ENCODE measurements at regions not wholly inside any gene's neighbourhood (a gene's known extent, or its start where the extent isn't known, plus 50 kb on each side); places are given as distances from the start of the nearest gene placed in this dataset.

DNA sequence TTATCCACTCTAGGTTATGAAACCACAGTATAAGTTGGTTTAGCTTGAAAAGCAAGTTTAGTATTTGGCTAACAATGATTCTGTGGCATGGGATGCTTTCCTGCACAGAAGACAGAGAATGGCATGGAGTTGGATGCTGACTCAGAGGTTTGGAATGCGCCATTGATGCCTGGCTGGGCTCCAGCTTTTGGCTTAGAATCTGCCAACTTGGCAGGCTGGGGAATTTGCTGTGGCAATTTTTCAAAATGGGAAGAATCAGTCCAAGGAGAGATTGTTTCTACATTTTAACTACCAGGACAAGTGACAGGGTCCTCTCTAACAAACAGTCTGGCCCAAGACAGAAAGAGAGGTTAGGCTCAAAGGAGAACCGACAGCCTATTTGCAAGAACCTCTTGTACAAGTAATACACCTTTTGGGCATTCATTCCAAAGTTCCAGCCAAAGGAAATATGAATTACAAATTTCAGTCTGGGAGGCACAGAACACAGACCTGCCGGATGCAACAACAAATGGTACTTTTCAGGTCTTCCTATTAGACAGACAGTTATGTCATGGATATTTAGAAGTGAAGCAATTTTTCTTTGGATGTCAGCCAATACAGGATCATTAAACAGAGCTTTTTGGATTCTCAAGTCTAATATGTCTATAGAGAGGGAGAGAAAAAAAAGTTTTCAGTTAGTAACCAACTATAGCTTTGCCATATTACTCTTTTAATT, 1027.7 kb downstream of the TMEM182 start:
- TF ChIP-seq, protein P1, sequence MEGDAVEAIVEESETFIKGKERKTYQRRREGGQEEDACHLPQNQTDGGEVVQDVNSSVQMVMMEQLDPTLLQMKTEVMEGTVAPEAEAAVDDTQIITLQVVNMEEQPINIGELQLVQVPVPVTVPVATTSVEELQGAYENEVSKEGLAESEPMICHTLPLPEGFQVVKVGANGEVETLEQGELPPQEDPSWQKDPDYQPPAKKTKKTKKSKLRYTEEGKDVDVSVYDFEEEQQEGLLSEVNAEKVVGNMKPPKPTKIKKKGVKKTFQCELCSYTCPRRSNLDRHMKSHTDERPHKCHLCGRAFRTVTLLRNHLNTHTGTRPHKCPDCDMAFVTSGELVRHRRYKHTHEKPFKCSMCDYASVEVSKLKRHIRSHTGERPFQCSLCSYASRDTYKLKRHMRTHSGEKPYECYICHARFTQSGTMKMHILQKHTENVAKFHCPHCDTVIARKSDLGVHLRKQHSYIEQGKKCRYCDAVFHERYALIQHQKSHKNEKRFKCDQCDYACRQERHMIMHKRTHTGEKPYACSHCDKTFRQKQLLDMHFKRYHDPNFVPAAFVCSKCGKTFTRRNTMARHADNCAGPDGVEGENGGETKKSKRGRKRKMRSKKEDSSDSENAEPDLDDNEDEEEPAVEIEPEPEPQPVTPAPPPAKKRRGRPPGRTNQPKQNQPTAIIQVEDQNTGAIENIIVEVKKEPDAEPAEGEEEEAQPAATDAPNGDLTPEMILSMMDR (IDR thresholded peaks at IDR 0.05; ENCODE audit: low read length) = no peak
- no peak for TF ChIP-seq EZH2 (optimal IDR thresholded peaks at IDR 0.05; ENCODE audit: low read depth, low read length)
- TF ChIP-seq EZH2phosphoT487 (IDR thresholded peaks at IDR 0.05; ENCODE audit: low read length) = no peak

Data from MM.1S (cell line).